GM12874 (cell line): ENCODE measurements at regions not wholly inside any gene's neighbourhood (a gene's known extent, or its start where the extent isn't known, plus 50 kb on each side); places are given as distances from the start of the nearest gene placed in this dataset.

Experiments used
- TF ChIP-seq, protein P1 (sequence below): IDR thresholded peaks from 2 replicates; pipeline ENCODE4 v1.5.1; 2011; ENCODE audit warnings: low read depth, mild to moderate bottlenecking, control low read depth, low read length, moderate library complexity; ENCODE audit not compliant: insufficient read depth

GRCh38 chr12:29883941-29884554 is 100.3 kb upstream of the TMTC1 start:
- TF ChIP-seq, protein P1, sequence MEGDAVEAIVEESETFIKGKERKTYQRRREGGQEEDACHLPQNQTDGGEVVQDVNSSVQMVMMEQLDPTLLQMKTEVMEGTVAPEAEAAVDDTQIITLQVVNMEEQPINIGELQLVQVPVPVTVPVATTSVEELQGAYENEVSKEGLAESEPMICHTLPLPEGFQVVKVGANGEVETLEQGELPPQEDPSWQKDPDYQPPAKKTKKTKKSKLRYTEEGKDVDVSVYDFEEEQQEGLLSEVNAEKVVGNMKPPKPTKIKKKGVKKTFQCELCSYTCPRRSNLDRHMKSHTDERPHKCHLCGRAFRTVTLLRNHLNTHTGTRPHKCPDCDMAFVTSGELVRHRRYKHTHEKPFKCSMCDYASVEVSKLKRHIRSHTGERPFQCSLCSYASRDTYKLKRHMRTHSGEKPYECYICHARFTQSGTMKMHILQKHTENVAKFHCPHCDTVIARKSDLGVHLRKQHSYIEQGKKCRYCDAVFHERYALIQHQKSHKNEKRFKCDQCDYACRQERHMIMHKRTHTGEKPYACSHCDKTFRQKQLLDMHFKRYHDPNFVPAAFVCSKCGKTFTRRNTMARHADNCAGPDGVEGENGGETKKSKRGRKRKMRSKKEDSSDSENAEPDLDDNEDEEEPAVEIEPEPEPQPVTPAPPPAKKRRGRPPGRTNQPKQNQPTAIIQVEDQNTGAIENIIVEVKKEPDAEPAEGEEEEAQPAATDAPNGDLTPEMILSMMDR: no peak

GRCh38 chr12:29883525-29883924 is 99.8 kb upstream of the TMTC1 start:
- TF ChIP-seq, protein P1: no peak

DNA sequence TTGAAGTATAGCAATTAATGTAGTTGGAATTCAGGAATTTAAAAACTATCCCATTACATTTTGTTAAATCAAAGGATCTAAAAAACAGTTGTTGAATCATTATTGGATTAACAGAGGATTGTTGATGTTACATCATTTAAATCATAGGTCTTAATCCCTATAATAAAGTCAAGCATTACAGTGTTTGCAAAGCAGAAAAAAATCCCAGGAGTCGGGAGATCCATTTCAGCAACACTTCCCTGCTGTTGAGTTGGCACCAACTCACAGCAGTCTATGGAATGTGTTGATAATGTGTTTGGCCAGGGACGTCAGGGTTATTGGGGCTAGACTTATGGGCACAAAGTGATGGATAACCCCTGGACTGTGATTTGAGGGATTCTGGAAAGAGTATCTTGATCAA is 99.1 kb upstream of the TMTC1 start:
- TF ChIP-seq, protein P1: no peak

- TF ChIP-seq, protein P1: no peak
These were observed 97.2 kb upstream of the TMTC1 start for GRCh38 chr12:29880987-29881386.

DNA sequence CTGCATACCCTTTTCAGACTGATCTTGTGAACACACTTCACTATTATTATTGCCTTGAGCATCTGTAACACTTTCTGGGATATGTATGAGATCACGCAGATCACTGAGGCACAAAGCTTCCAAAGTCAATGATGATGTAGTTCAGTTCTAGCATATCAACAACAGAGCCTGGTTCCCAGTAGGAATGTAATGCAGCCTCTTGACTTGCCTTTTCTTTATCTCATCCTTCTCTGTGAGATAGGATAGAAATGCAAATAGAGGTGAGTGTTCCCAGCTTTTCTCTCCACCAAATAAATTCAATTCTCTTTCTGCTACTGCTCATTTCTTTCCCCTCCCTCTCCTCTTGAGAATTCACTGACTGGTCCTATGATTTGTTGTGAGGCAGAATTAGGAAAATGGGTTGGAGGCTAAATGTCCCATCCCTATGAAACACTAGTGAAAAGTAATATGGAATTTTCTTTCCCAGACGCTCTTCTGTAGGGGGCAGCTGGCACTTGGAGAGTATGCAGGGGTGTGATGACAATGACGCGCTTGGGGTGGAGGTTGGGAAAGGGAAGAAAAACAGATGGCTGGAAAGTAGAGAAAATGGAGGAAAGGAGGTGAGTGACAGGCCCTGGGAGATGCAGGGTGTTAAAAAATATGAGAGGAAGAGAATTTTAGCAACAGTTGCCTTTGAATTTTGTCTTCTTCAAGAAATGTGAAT is 96.0 kb upstream of the TMTC1 start:
- TF ChIP-seq, protein P1: no peak

- TF ChIP-seq, protein P1: no peak
These were observed 86.2 kb upstream of the TMTC1 start for GRCh38 chr12:29869946-29870345.

- TF ChIP-seq, protein P1: no peak
These were observed 84.1 kb upstream of the TMTC1 start for GRCh38 chr12:29867823-29868222.
